Putamen (tissue), 1 donor: ENCODE measurements at regions not wholly inside any gene's neighbourhood (a gene's known extent, or its start where the extent isn't known, plus 50 kb on each side); places are given as distances from the start of the nearest gene placed in this dataset.
"Not testable (repeated sequence)": the region's sequence is repeated elsewhere in the genome, so short reads cannot be mapped to it uniquely, and the experiment has no call there.

Source experiments
- DNase-seq: peaks from one replicate; pipeline ENCODE4 v3.0.0-alpha.2; 2016; ENCODE audit warnings: low spot score

GRCh38 chr4:126136922-126137781 is 822.4 kb downstream of the FAT4 start:
- no peak for DNase-seq

- DNase-seq: no peak
Measured at GRCh38 chr4:126137782-126138170, 823.0 kb downstream of the FAT4 start.

- DNase-seq: no peak
Measured at GRCh38 chr4:126144543-126145237, 829.9 kb downstream of the FAT4 start.

DNA sequence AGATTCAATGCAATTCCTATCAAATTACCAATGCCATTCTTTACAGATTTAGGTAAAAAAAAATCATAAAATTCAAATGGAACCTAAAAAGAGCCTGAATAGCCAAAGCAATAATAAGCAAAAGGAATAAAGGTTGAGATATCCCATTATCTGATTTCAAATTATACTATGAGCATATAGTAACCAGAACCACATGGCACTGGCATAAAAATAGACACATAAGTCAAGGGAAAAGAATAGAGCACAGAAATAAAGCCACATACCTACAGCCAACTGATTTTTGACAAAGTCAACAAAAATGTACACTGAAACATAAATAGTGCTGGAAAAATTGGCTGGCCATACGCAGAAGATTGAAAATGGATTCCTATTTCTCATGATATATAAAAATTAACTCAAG is 853.7 kb downstream of the FAT4 start:
- no peak for DNase-seq

GRCh38 chr4:126172126-126172525 is 857.4 kb downstream of the FAT4 start:
- DNase-seq: no peak

DNA sequence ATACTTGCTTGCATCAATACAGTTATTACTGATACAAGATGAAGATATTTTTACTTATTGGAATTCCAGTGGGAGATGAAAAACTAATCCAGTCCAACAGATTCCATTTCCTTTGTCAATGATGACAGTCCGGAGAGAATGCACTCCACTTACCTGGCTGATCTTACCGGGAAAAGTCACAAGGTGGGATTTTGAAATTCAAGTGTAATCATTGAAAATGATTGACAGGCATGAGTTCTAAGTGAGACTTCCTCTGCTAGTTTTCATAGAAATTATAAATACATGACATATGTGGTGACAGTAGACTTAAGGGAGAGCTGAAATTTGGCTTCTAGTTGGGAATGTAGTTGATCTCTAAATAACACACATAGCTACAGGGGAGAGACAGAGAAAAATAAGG is 859.9 kb downstream of the FAT4 start:
- no peak for DNase-seq

DNA sequence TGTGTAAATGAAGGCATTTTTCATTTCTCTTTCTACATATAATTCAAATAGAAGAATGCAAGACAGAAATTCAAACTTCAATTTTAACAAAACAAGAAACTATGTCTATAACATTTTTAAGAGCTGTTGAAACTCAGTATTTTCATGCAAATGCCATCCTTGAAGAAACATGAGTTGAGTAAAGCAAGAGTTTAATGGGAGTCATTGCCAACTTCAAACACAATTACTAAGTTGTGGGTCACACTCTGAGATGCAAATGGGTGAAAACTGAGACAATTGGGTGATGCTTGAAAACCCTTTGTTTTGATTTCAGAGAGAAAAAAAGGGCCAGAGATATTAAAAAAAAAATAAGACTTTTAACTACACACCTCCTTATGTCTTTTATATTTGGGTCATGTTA is 865.9 kb downstream of the FAT4 start:
- DNase-seq: no peak

GRCh38 chr4:126182336-126182735 is 867.6 kb downstream of the FAT4 start:
- no peak for DNase-seq

DNA sequence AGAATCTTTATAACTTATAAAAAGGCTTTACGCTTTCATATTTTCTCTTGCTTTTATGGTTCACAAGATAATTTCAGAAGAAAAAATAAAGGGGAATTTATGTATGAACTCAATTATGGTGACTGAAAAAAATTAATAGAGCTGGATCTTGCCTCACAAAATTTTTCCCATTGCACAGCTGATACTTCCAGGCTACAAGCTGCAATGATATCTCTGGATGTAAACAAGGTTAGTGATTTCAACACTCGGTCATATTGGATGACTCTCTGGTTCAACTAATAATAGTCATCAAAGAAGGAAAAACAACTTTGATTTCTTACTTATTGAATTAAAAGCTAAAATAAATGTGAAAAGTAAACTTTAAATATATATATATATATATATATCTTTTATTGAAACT is 868.0 kb downstream of the FAT4 start:
- DNase-seq: no peak

GRCh38 chr4:126183206-126183605 is 868.5 kb downstream of the FAT4 start:
- DNase-seq: no peak

DNA sequence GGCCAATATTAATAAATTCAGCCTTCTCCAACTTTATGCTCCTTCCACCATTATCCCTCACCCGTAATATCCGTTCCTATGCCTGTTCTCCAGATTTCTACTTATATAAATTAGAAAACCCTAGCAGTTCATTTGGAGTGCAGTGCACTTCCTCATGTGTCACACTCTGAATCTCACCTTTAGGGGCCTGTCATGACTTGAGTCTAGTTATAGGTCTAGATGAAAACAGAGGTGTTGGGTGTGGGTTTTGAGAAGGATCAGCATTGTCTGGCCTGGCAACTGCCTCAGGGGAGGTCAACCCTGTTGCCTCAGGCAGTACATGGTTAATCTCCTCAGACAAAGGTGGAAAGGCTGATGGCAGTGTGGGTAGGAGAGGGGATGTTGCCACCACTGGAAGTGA is 876.8 kb downstream of the FAT4 start:
- no peak for DNase-seq

GRCh38 chr4:126192506-126192905 is 877.8 kb downstream of the FAT4 start:
- DNase-seq: no peak

DNA sequence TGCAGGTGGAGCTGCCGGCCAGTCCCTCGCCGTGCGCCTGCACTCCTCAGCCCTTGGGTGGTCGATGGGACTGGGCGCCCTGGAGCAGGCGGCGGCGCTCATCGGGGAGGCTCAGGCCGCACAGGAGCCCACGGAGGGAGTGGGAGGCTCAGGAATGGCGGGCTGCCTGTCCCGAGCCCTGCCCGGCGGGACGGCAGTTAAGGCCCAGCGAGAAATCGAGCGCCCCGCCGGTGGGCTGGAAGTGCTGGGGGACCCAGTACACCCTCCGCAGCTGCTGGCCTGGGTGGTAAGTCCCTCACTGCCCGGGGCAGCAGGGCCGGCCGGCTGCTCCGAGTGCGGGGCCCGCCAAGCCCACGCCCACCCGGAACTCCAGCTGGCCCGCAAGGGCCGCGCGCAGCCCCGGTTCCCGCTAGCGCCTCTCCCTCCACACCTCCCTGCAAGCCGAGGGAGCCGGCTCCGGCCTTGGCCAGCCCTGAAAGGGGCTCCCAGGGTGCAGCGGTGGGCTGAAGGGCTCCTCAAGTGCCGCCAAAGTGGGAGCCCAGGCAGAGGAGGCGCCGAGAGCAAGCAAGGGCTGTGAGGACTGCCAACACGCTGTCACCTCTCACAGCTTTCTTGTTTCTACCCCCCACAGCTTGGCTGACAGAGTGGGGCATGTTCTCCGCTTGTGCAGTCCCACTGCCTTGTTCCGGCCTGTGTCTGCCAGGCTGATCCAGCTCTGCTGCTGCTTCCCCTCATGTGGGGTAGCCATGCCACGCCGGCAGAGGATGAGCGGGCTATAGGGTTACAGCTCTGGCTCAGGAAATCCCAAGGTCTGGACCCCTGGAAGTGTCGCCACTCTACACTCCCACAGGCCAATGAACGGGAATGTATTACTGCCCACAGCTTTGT is 886.7 kb downstream of the FAT4 start:
- not testable (repeated sequence) for DNase-seq

GRCh38 chr4:126202226-126202625 is 887.5 kb downstream of the FAT4 start:
- no peak for DNase-seq

GRCh38 chr4:126207910-126208309 is 893.2 kb downstream of the FAT4 start:
- DNase-seq: no peak

- no peak for DNase-seq
Measured at GRCh38 chr4:126209147-126209546, 894.4 kb downstream of the FAT4 start.

- DNase-seq: no peak
Measured at GRCh38 chr4:126213996-126214395, 899.2 kb downstream of the FAT4 start.

DNA sequence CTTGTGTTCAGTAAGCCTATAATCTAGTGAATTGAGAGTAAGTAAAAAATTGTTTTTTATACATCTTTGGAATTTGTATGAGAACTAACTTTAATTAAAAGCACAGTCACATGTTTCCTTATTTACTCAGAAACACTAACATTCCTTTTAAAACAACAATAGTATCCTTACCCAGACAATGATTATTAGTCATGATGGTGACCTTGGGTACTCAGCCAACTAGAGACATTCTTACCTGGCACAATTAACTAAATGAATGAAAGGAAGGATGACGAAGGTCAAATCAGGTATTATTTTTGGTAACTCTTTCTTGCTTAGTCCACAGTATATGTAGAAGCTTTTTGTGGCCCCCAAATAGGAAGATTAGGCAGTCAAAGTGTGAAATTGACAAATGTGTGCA is 901.0 kb downstream of the FAT4 start:
- DNase-seq: no peak

DNA sequence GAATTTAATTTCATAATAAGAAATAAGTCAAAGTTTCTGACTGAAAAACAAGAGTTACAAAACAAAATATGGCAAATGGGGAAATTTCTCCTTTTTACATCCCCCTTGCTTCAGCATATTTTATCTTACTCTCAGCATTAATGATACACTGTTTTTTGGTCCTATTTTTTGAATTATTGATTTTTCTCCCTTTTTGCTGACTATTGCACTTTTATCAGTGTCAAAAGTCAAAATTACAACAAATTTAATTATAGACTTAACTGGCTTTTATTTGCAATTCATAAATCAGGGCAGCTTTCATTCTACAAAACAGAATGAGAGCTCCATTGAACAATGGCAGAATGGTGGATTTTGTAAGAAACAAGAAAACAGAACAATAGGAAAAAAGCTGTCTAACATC is 901.9 kb downstream of the FAT4 start:
- no peak for DNase-seq

DNA sequence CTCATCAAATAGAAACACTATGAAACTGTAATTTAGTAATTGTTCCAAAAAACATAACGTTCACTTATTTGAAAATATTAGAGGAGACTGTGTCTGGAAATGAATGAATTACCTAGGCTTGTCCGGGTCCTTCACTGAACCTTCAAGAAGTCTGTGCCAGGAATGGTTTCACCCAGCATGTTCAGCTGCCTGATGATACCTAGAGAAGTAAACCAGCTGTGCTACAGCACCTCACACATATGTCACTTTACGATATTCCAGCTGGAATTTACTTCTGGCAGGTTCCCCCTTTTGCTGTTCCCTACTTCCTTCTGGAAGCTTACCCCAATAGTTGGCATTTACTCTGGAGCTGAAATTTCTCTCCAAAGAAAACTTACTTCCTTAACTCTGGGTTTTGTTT is 906.5 kb downstream of the FAT4 start:
- DNase-seq: no peak

DNA sequence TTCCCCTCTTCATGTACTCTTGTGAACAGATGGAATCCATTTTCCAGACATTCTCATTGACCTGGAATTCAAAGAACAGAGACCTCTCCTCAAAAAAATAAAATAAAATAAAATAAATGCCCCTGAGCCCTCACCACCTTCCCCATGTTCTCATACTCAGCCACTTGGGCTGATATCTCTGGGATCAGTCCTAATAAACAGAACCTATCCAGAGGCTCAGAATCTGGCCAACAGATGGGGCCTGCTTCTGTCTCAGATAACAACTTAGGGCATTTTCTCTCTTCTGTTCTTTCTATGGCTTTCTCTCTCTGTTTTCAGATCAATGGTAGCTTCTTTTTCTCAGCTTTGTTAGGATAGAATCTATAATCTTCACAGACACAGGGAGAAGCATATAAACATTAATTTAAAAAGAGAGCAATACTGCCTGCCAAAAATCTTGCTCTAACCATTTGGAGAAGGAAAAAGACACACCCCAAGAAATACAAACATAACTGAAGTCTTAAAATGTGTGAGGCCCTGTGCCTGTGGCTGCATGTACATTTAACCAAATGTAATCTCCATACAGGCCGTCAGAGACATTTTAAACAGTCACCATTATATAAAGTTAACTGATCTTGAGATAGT is 907.1 kb downstream of the FAT4 start:
- no peak for DNase-seq

- DNase-seq: no peak
Measured at GRCh38 chr4:126223784-126224407, 909.1 kb downstream of the FAT4 start.
